Nephron (organoid): ENCODE measurements at regions not wholly inside any gene's neighbourhood (a gene's known extent, or its start where the extent isn't known, plus 50 kb on each side); places are given as distances from the start of the nearest gene placed in this dataset.
"Not testable (repeated sequence)": the region's sequence is repeated elsewhere in the genome, so short reads cannot be mapped to it uniquely, and the experiment has no call there.

Experiments used
- H3K27ac Mint-ChIP-seq, 3 experiments: 2 replicates each; pipeline ENCODE4 v1.8.0; 2020; ENCODE audit warnings: mixed read lengths in 3 of 3, mild to moderate bottlenecking in 2 of 3, moderate library complexity in 1 of 3
- H3K27me3 Mint-ChIP-seq: 2 replicates; pipeline ENCODE4 v1.8.0; 2021; ENCODE audit warnings: low read depth, mild to moderate bottlenecking, moderate library complexity, mixed read lengths
- H3K36me3 Mint-ChIP-seq: 2 replicates; pipeline ENCODE4 v1.8.0; 2020; ENCODE audit warnings: low read depth, mixed read lengths
- H3K4me1 Mint-ChIP-seq: 2 replicates; pipeline ENCODE4 v1.8.0; 2020; ENCODE audit warnings: mixed read lengths
- H3K4me3 Mint-ChIP-seq, 3 experiments: 2 replicates each; pipeline ENCODE4 v1.8.0; 2020; ENCODE audit warnings: mild to moderate bottlenecking in 3 of 3, mixed read lengths in 3 of 3, moderate library complexity in 2 of 3
- H3K9me3 Mint-ChIP-seq: 2 replicates; pipeline ENCODE4 v1.8.0; 2020; ENCODE audit warnings: mixed read lengths
- TF ChIP-seq, protein P1 (sequence below), 3 experiments: fragments of 200-600 bp; sonication (generic); IDR thresholded peaks; one replicate each; pipeline ENCODE4 v1.5.0; 2021; ENCODE audit warnings: antibody characterized with exemption in 3 of 3; ENCODE audit not compliant: unreplicated experiment in 3 of 3

DNA sequence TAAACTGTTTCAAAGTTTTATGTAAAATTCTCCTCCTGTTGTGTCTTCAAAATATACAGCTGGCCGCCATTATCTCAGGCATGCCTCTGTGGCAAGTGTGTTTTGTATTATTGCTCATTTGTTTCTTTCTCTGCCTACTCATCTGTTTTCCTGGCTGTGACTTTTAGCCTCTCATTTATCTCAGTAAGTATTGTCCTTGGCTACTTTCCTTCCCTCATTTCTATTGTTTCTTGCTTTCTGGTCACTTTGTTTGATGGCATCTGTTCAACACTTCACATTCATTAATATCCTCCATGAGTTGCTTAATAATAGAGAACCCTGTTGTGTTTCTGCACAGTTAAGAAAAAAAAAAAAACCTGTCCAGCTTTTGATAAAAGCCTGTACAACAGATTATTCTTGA lies 869.4 kb downstream of the PCDH17 start:
- H3K4me1 Mint-ChIP-seq: no peaks in the 10 kb centered on the region
- H3K27me3 Mint-ChIP-seq: no peaks in the 10 kb centered on the region
- no peaks in the 10 kb centered on the region for H3K36me3 Mint-ChIP-seq
- H3K27ac Mint-ChIP-seq: no peak overlapping the region
- H3K4me3 Mint-ChIP-seq: no peak overlapping the region
- TF ChIP-seq, protein P1, sequence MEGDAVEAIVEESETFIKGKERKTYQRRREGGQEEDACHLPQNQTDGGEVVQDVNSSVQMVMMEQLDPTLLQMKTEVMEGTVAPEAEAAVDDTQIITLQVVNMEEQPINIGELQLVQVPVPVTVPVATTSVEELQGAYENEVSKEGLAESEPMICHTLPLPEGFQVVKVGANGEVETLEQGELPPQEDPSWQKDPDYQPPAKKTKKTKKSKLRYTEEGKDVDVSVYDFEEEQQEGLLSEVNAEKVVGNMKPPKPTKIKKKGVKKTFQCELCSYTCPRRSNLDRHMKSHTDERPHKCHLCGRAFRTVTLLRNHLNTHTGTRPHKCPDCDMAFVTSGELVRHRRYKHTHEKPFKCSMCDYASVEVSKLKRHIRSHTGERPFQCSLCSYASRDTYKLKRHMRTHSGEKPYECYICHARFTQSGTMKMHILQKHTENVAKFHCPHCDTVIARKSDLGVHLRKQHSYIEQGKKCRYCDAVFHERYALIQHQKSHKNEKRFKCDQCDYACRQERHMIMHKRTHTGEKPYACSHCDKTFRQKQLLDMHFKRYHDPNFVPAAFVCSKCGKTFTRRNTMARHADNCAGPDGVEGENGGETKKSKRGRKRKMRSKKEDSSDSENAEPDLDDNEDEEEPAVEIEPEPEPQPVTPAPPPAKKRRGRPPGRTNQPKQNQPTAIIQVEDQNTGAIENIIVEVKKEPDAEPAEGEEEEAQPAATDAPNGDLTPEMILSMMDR (IDR thresholded peaks at IDR 0.05; ENCODE audit: unreplicated experiment in 3 of 3): no peak
- H3K9me3 Mint-ChIP-seq: peaks cover 8% of the 10 kb centered on the region

DNA sequence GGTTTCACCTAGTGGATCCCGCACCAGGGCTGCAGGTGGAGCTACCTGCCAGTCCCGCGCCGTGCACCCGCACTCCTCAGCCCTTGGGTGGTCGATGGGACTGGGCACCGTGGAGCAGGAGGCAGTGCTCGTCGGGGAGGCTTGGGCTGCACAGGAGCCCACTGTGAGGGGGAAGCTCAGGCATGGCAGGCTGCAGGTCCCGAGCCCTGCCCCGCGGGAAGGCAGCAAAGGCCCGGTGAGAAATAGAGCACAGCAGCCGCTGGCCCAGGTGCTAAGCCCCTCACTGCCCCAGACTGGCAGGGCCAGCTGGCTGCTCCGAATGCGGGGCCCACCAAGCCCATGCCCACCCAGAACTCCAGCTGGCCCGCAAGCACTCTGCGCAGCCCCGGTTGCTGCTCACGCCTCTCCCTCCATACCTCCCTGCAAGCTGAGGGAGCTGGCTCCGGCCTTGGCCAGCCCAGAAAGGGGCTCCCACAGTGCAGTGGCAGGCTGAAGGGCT lies 872.7 kb downstream of the PCDH17 start:
- H3K27ac Mint-ChIP-seq, H3K4me1 Mint-ChIP-seq, H3K36me3 Mint-ChIP-seq, H3K4me3 Mint-ChIP-seq, H3K27me3 Mint-ChIP-seq: not testable (repeated sequence)
- H3K9me3 Mint-ChIP-seq: peaks cover 12% of the 10 kb centered on the region

DNA sequence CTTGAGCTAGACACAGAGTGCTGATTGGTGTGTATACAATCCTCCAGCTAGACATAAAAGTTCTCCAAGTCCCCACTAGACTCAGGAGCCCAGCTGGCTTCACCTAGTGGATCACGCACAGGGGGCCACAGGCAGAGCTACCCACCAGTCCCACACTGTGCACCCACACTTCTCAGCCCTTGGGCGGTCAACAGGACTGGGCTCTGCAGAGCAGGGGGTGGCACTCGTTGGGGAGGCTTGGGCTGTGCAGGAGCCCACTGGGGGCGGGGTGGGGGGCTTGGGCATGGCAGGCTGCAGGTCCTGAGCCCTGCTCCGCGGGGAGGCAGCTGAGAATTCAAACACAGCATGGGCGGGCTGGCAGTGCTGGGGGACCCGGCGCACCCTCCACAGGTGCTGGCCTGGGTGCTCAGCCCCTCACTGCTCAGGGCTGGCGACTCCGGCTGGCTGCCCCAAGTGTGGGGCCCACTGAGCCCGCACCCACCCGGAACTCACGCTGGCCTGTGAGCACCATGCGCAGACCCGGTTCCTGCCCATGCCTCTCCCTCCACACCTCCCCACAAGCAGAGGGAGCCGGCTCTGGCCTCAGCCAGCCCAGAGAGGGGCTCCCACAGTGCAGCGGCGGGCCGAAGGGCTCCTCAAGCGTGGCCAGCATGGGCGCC lies 873.8 kb downstream of the PCDH17 start:
- peaks cover 13% of the 10 kb centered on the region for H3K9me3 Mint-ChIP-seq
- H3K4me3 Mint-ChIP-seq, H3K27me3 Mint-ChIP-seq, H3K36me3 Mint-ChIP-seq, H3K4me1 Mint-ChIP-seq, H3K27ac Mint-ChIP-seq: not testable (repeated sequence)

DNA sequence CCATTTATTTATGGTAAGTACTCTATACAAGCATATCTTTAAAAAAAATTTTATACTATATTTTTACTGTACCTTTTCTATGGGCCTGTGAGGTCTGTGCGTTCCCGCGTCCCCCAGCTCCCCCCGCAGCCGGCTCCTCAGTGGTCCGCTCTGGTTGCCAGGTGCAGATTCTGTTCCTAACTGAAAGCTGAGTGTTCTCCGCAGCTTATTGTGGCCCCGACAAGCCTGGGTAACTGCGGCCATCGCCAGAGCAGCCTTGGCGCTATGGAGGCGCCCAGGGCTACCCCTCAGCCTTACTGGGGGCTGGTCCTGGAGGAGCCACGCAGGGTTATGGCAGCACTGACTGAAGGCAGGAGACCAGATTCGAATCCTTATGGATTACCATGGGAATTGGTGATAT lies 896.8 kb downstream of the PCDH17 start:
- Mint-ChIP-seq H3K9me3 (peaks cover 8% of the 10 kb centered on the region), H3K4me3 (no peak overlapping the region), H3K4me1 (no peaks in the 10 kb centered on the region), H3K27me3 (no peaks in the 10 kb centered on the region), H3K36me3 (no peaks in the 10 kb centered on the region), H3K27ac (no peak overlapping the region)
- TF ChIP-seq, protein P1 (IDR thresholded peaks at IDR 0.05; ENCODE audit: unreplicated experiment in 3 of 3): no peak

DNA sequence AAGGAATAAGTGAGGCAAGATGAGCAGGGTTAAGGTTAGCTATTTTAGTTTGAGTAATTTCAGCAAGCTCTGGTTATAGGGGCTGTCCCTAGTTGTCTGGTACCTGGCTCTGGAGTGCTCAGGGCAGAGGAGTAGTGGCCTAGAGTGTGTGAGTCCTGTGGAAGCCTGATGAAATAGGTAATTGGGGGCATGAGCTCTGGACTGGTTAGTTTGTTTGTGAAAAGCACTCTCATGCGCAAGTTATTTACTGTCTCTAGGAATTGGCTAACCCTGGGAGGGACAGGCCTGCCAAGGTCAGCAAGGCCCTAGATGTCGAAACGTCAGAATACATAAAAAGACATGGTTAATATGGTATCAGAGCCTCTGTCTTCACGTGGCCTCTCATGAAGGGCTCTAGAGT lies 900.1 kb downstream of the PCDH17 start:
- no peaks in the 10 kb centered on the region for H3K36me3 Mint-ChIP-seq

DNA sequence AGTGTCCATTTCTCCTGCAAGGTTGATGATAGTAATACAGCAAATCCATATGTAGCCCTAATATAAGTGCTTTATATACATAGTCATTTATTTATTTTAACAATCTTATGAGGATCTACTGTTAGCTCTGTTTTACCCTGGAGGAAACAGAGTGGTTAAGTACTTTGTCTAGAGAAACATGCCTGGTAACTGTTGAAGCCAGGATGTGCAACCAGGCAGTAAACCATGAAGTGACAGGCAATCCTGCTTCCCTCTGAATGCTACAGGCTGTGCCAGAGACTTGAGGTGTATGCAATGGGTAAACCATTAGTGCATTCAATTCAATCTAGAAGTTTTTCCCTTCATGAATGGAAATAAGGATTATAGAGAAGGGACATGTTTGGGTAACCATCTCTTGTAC lies 911.0 kb downstream of the PCDH17 start:
- Mint-ChIP-seq H3K4me3 (no peak overlapping the region), H3K36me3 (peaks cover 3% of the 10 kb centered on the region), H3K27me3 (no peaks in the 10 kb centered on the region), H3K27ac (no peak overlapping the region), H3K4me1 (no peaks in the 10 kb centered on the region), H3K9me3 (peaks cover 11% of the 10 kb centered on the region)
- TF ChIP-seq, protein P1 (IDR thresholded peaks at IDR 0.05; ENCODE audit: unreplicated experiment in 3 of 3): no peak

More for the DNA sequence above, 900.1 kb downstream of the PCDH17 start:
- Mint-ChIP-seq H3K4me3 (no peak overlapping the region), H3K27ac (no peak overlapping the region), H3K4me1 (no peaks in the 10 kb centered on the region), H3K27me3 (no peaks in the 10 kb centered on the region), H3K9me3 (peaks cover 14% of the 10 kb centered on the region)
- TF ChIP-seq, protein P1 (IDR thresholded peaks at IDR 0.05; ENCODE audit: unreplicated experiment in 3 of 3): no peak

DNA sequence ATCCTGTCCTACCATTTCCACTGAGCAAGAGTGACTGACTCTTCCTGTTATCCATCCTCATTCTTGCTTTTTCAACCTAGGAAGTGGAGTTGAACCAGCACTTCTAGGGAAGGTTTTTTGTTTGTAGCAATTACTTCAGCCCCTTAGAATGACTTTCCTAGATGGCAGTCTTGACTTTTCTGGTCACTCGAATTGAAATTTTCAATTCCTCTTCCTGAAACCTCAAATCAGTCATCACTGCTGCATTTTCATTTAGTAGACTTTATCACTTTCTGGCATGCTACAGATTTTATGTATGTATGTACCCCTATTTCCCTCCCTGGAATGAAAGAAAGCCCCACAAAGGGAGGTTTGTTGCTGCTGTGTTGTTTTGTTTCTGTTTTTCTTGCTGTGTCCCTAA lies 915.9 kb downstream of the PCDH17 start:
- H3K9me3 Mint-ChIP-seq: no peaks in the 10 kb centered on the region
- no peak overlapping the region for H3K27ac Mint-ChIP-seq
- no peaks in the 10 kb centered on the region for H3K27me3 Mint-ChIP-seq
- TF ChIP-seq, protein P1 (IDR thresholded peaks at IDR 0.05; ENCODE audit: unreplicated experiment in 3 of 3): no peak
- H3K4me1 Mint-ChIP-seq: no peaks in the 10 kb centered on the region
- H3K4me3 Mint-ChIP-seq: no peak overlapping the region
- no peaks in the 10 kb centered on the region for H3K36me3 Mint-ChIP-seq
